Activated CD4-positive, alpha-beta T cell treated with anti-CD3 and anti-CD28 coated beads for 24 hours (primary cell): ENCODE measurements at regions not wholly inside any gene's neighbourhood (a gene's known extent, or its start where the extent isn't known, plus 50 kb on each side); places are given as distances from the start of the nearest gene placed in this dataset.

ENCODE experiments used
- DNase-seq, 2 donors: peaks; one replicate each; pipeline ENCODE4 v3.0.0-alpha.2; 2020; ENCODE audit warnings: low read depth in 2 of 2

DNA sequence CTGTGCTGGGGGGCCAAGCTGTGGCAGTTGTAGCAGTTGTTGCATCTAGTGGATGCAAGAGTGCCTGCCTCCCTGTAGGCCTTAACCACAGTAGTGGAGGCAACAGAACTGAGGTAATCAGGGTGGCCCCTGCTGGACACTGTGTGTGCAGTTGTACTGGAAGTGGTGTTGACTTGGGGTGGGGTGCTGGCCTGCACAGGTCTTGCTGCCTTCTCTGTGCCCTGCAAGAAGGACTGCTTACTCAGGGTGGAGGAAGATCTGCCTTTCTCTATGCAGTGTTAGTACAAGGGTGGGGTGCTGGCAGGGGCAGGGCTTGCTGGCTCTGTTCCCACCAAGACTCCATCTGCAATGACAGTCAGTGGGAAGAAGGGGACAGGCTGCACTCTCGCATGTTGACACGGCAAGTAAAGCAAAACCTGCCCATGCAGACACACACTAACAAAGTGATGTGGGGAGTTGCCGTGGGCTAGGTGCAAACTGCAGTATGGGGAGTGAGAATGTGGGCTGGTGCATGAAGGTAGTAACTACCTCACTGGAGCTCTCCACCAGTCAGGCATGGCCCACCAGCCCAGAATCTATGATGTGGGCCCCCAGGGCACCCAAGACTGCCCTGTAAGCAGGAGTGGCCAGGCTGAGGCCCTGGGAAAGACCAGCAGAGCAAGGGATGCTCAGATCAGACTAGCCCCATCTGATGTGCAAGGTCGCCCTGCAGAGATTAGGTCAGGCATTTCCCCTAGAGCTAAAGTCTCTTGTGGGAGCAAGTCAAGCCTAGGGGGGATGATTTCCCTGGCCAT lies 594.9 kb downstream of the TECRL start:
- no peak for DNase-seq

- DNase-seq = no peak
Measured at GRCh38 chr4:63799166-63799565, 610.1 kb downstream of the TECRL start.

DNA sequence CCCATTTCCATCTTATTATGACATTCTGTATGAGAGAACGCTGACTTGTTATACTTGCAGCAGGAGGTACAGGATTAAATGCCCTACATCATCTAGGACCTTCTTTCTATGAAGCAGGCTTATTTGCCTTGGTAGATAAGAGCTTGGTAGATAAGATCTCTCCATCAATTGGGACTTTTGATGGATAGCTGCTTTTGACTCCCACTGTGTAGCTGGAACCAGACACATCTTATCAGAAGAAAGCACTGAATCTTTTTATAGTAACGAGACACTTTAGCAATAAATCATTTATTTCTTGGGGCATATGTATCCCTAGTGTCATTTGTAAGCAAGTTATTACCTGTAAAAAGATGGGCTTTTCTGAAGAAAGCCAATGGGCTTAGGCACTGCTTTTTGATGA lies 613.9 kb downstream of the TECRL start:
- no peak for DNase-seq

DNA sequence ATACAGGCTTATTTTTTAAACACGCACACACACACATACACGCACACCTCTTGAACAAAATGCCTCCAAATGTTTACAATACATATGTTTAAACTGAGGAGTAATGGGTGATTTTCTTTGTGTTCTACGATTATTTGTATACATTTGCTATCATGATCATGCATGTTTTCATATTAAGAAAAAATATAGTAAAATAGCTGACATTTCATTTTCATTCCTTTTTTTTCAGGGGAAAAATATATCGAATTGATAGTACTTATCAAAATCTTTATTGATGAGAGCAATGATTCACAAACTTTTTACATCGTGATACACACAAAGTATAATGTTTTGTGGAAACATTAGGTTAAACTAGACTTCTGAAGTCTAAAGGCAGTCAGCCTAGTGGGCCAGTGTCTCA lies 618.9 kb downstream of the TECRL start:
- no peak for DNase-seq

GRCh38 chr4:63788271-63788670 lies 621.0 kb downstream of the TECRL start:
- DNase-seq = no peak

DNA sequence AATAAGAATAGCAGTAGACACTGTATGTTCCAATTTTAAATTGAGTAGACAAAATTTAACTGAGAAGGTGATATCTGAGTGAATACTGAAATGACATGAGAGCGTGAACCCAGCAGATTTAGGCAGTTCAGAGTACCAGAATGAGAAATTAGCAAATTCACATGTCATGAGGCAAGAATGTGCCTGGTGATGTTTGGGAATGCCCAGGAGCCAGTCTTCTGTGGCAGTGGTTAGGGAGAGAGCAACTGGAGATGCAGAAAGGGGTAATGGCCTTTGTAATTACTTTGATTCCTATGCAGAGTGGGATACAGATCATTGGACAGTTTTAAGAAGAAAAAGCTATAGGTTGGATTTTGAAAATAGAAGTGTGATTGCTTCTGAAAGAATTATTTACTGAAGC lies 621.9 kb downstream of the TECRL start:
- no peak for DNase-seq

DNA sequence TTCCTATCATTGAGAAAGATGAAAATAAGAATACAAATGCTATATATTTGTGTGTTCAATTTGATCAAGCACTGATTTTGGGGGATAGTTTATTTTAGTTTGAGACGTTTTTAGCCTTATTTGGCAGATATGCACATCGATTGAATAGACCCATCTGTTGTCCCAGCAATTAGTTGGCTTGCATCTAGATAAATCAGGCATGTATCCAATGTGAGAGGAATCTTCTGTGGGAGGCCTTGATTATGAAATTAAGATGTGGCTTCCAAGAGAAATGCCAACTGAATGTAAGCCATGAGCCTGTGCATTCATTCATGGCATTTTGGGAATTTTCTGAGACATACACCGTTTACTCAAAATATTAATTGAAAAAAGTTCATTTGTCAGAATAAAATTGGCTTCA lies 623.1 kb downstream of the TECRL start:
- DNase-seq = no peak

DNA sequence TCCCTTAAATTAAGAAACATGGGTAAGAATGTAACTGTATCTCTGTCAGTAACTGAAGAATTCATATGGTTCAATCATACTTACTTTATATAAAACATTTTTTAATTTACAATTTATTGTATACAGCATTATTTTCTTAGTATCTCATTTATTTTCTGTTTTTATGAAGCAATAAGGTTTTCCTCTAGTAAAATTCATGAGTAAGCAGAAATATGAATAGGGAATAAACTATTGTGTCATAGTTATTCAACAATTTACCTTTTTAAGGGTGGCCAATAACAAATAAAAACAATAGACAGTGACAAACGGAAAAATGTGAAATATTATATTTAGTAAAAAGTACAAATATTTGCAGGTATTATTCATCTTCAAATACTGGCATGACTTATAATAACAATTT lies 624.4 kb downstream of the TECRL start:
- no peak for DNase-seq

GRCh38 chr4:63777601-63778000 lies 631.6 kb downstream of the TECRL start:
- no peak for DNase-seq

GRCh38 chr4:63764400-63764799 lies 644.9 kb downstream of the TECRL start:
- no peak for DNase-seq

- DNase-seq = no peak
Measured at GRCh38 chr4:63757929-63758328, 651.3 kb downstream of the TECRL start.

GRCh38 chr4:63742882-63743281 lies 666.4 kb downstream of the TECRL start:
- DNase-seq = no peak

GRCh38 chr4:63729519-63729918 lies 679.7 kb downstream of the TECRL start:
- no peak for DNase-seq

DNA sequence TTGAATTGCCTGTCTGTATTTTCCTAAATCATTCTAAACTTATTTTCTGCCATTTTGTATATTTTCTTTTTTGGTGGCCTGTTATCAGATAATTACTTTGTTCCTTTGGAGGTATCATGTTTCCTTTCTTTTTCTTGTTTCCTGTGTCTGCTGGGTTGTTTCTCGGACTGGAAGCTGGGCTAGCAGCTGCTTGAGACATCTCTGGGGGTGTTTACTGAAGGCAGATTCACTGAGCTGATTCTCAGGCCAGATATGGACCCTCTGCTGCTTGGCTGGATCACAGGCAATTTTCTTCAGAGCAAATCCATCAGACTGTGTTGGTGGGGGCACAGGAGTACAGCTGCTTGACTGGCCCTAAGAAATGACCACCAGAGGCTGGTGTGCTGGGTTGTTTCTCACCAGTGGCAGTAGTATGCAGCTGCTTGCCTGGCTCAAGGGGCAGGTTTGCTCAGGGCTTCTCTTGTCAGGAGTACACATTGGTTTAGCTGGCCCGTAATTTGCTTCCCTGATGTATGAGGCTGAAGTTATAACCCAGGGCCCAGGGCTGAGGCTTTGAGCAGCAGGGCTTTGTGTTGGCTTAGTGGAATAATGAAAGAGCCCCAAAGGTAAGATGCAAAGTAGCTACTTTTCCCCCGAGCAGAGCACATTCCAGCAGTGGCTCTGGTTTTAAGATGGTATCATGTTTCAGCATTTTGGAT lies 680.6 kb downstream of the TECRL start:
- no peak for DNase-seq

DNA sequence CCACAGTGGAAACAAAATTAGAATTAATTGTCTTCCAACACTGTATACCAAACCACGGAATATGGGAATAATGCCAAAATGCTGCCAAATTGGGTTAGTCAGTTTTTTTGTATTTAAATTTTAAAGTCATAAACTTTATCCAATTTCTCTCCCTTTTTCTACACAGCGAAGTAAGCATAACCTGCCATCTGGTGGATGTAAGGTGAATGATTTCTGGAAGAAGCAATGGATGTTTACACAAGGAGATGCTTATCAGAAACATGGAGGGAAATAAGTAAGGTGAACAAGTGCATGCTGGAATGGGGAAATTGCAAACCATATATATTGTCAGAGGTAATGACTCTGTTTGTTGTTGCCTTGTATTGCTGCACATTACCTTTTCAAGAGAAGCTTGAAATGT lies 691.9 kb downstream of the TECRL start:
- DNase-seq = no peak

DNA sequence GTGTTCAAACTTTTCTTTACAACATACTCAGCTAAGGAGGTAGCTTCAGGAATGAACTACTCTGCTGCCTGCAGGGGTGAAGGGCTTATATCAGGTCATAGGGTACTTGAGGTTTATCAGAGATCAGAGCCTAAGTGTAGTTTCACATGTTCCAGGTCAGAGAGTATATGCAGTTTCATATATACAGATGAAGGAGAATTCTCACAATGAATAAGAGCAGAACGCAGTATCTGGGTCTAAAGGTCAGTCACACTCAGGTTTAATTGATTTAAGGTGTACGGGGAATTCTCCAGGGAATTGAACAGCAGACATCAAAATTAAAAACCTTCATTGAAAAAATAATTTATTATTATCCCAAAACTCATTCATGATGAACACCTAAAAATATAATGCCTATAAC lies 700.6 kb downstream of the TECRL start:
- DNase-seq = no peak

DNA sequence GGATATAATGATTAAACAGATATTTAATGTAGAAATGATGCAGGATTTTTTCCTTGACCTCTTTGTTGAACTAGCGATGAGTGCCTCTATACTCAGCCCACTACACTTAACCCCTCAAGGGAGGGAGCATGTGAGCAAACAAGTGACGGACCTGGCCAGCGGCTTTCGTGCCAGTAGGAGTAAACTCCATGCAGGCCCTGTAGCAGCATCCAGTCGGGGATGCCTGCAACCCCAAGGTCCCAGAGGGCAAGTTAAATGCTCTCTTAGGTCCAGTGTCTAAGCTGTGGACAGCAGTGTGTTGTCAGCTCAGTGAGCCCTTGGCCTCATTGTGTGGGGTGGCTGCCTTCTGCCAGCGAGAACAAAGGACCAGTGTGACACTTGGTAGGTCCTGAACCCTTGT lies 708.7 kb downstream of the TECRL start:
- no peak for DNase-seq

DNA sequence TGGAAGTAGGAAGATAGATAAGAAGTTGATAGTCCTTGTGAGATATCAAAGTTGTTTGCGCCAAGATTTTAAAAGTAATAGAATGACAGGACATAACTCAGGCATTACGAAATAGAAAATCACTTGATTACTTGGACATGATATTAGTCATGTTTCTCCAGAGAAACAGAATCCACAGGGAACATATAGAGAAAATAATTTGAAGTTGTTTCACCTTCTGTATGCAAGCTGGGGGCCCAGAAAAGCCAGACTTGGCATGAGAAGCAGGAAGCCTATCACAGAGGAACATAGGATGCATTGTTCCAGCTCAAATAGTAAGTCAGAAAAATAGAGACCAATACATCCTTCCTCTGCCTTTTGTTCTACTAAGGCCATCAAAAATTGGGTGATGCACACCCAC lies 715.9 kb downstream of the TECRL start:
- no peak for DNase-seq

- no peak for DNase-seq
Measured at GRCh38 chr4:63678358-63678931, 730.8 kb downstream of the TECRL start.

DNA sequence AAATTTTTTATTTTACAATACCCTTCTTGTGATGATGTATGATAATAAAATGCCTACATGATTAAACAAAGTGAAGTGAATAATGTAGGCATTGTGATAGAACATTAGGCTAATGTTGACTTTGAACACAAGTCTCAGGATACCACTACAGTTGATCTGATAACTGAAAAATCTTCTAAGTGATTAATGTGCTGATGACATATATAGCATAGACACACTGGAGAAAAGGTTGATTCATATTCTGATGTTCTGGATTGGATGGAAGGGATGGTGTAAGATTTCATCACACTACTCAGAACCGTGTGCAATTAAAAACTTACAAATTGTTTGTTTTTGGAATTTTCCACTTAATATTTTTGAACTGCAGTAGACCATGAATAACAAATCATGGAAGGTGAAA lies 738.5 kb downstream of the TECRL start:
- no peak for DNase-seq

GRCh38 chr4:63663870-63664269 lies 745.4 kb downstream of the TECRL start:
- DNase-seq = no peak

DNA sequence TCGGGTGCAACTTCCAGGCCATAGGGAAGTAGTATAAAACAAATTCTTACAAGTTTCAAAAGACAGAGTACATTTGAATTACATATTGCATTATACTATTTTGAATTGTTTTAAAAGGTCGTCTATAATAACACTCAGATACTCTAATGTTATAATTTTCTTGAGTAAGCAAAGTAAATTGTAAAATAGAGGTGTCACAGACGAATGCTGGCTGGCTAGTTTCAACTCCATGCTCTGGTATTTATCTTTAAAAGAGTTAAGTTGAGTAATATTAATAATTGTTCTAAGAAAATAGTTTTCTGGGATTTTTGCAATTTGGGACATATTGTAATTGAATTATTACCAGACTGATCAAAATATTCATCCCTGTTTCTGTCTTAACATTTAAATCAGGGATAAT lies 764.9 kb downstream of the TECRL start:
- DNase-seq = no peak

DNA sequence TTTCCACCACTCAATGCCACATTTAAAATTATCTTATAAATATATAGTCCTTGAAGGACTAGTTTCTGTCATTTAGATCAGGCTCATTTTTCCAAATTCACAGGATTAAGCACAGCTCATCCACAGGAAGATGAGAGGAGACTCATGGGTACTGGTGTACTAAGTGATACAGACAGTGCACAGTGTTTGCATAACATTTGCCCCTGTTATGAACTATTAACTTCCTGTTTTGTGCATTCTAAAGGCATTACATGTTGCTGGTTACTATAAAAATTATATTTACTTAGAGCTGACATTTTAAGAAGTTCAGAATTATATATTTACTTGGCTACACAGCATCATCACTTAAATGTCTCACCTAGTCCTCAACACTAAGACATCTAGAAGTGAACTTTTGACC lies 772.0 kb downstream of the TECRL start:
- no peak for DNase-seq
